ENCODE measurements at regions not wholly inside any gene's neighbourhood (a gene's known extent, or its start where the extent isn't known, plus 50 kb on each side); places are given as distances from the start of the nearest gene placed in this dataset.

GRCh38 chr1:192491804-192492554 lies 83.6 kb upstream of the RGS1 start:
- TF ChIP-seq CTCF (IDR thresholded peaks at IDR 0.05) (no peak), POLR2A (IDR thresholded peaks at IDR 0.05) (no peak)

All from stomach (tissue), 4 donors.